ENCODE measurements at regions not wholly inside any gene's neighbourhood (a gene's known extent, or its start where the extent isn't known, plus 50 kb on each side); places are given as distances from the start of the nearest gene placed in this dataset.

DNA sequence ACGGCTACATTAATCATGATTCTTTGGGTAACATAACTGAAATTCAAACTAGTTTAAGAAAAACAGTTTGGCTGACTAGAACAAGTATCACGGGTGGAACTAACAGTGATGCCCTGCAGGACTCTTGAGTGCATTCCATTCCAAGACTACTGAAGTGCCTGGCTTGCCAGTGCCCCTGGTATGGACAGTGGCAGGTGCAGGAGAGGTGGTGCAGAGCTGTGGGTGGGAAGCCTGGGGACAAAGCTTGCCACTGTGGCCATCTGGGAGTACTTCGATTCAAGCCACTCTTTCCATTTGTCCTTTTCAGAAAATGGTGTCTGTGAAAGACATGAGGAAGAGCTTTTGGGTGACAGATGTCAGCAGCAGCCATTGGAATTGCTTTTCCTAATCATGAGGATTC lies 166.5 kb downstream of the RRAGC start:
- TF ChIP-seq, protein P1, sequence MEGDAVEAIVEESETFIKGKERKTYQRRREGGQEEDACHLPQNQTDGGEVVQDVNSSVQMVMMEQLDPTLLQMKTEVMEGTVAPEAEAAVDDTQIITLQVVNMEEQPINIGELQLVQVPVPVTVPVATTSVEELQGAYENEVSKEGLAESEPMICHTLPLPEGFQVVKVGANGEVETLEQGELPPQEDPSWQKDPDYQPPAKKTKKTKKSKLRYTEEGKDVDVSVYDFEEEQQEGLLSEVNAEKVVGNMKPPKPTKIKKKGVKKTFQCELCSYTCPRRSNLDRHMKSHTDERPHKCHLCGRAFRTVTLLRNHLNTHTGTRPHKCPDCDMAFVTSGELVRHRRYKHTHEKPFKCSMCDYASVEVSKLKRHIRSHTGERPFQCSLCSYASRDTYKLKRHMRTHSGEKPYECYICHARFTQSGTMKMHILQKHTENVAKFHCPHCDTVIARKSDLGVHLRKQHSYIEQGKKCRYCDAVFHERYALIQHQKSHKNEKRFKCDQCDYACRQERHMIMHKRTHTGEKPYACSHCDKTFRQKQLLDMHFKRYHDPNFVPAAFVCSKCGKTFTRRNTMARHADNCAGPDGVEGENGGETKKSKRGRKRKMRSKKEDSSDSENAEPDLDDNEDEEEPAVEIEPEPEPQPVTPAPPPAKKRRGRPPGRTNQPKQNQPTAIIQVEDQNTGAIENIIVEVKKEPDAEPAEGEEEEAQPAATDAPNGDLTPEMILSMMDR (conservative IDR thresholded peaks at IDR 0.05; ENCODE audit: low read depth in 2 of 2): no peak
- TF ChIP-seq JUNB (IDR thresholded peaks at IDR 0.05; ENCODE audit: unreplicated experiment): no peak
- TF ChIP-seq EZH2phosphoT487 (IDR thresholded peaks at IDR 0.05; ENCODE audit: unreplicated experiment): no peak
- TF ChIP-seq EZH2 (IDR thresholded peaks at IDR 0.05; ENCODE audit: low read depth, unreplicated experiment): no peak
- TF ChIP-seq CREB1 (CRISPR knock-in tag; IDR thresholded peaks at IDR 0.05; ENCODE audit: low read depth): no peak

Measured in GM23338 (cell line).